NOMO-1 (cell line): ENCODE measurements at regions not wholly inside any gene's neighbourhood (a gene's known extent, or its start where the extent isn't known, plus 50 kb on each side); places are given as distances from the start of the nearest gene placed in this dataset.
"Not testable (repeated sequence)": the region's sequence is repeated elsewhere in the genome, so short reads cannot be mapped to it uniquely, and the experiment has no call there.

ENCODE experiments used
- DNase-seq, 2 experiments: peaks; one replicate each; lab custom pipeline; 2025; ENCODE audit not compliant: unreplicated experiment in 2 of 2; lab: John Stamatoyannopoulos, UW

GRCh38 chr2:153308466-153308865, 170.1 kb downstream of the RPRM start:
- no peak for DNase-seq

- DNase-seq, result no peak
These were observed 171.3 kb downstream of the RPRM start for GRCh38 chr2:153307223-153307622.

GRCh38 chr2:153299809-153300208, 178.8 kb downstream of the RPRM start:
- DNase-seq, result no peak

GRCh38 chr2:153299217-153299616, 179.3 kb downstream of the RPRM start:
- DNase-seq, result no peak

- no peak for DNase-seq
These were observed 184.3 kb downstream of the RPRM start for GRCh38 chr2:153294199-153294786.

GRCh38 chr2:153291718-153292117, 186.8 kb downstream of the RPRM start:
- no peak for DNase-seq

- DNase-seq, result no peak
These were observed 191.3 kb downstream of the RPRM start for GRCh38 chr2:153287109-153287801.

- DNase-seq, result no peak
These were observed 209.6 kb downstream of the RPRM start for GRCh38 chr2:153268941-153269461.

- not testable (repeated sequence) for DNase-seq
These were observed 221.7 kb downstream of the RPRM start for GRCh38 chr2:153256876-153257275.

GRCh38 chr2:153246636-153247035, 231.9 kb downstream of the RPRM start:
- DNase-seq, result not testable (repeated sequence)

GRCh38 chr2:153235516-153235915, 243.0 kb downstream of the RPRM start:
- DNase-seq, result no peak

GRCh38 chr2:153232464-153232863, 246.1 kb downstream of the RPRM start:
- DNase-seq, result no peak

- DNase-seq, result no peak
These were observed 247.6 kb downstream of the RPRM start for GRCh38 chr2:153230977-153231376.

GRCh38 chr2:153228904-153229303, 249.7 kb downstream of the RPRM start:
- DNase-seq, result no peak

- no peak for DNase-seq
These were observed 250.6 kb downstream of the RPRM start for GRCh38 chr2:153227981-153228380.

GRCh38 chr2:153222231-153223165, 256.1 kb downstream of the RPRM start:
- no peak for DNase-seq

- no peak for DNase-seq
These were observed 257.1 kb downstream of the RPRM start for GRCh38 chr2:153221506-153221905.

GRCh38 chr2:153221087-153221486, 257.5 kb downstream of the RPRM start:
- no peak for DNase-seq

- no peak for DNase-seq
These were observed 259.7 kb downstream of the RPRM start for GRCh38 chr2:153218851-153219250.

- DNase-seq, result no peak
These were observed 264.2 kb downstream of the RPRM start for GRCh38 chr2:153214337-153214736.

- no peak for DNase-seq
These were observed 265.5 kb downstream of the RPRM start for GRCh38 chr2:153213022-153213421.
